Body of pancreas (tissue), 4 donors: ENCODE measurements at regions not wholly inside any gene's neighbourhood (a gene's known extent, or its start where the extent isn't known, plus 50 kb on each side); places are given as distances from the start of the nearest gene placed in this dataset.

ENCODE experiments used
- ATAC-seq: fragments of 150-250 bp; one replicate; pipeline ENCODE4 v1.9.1; 2016
- DNase-seq, 4 donors: peaks; one replicate each; pipeline ENCODE4 v3.0.0-alpha.2; 2019
- H3K27ac ChIP-seq, 4 donors: fragments of 200-600 bp; sonication (generic); 1 replicate in 3 of 4; 2 replicates in 1 of 4; pipeline versions ENCODE4 v1.5.1 to v1.6.1; 2016 to 2019; ENCODE audit warnings: mild to moderate bottlenecking in 1 of 4, mixed read lengths in 1 of 4, moderate library complexity in 1 of 4
- H3K27me3 ChIP-seq, 2 donors: fragments of 200-600 bp; sonication (generic); one replicate each; pipeline ENCODE4 v1.6.0; 2016; ENCODE audit warnings: mild to moderate bottlenecking in 1 of 2
- H3K36me3 ChIP-seq, 2 donors: fragments of 200-600 bp; sonication (generic); replicated peaks in 1 of 2; 2 replicates each; pipeline ENCODE4 v1.5.1; 2016; ENCODE audit warnings: low read depth in 2 of 2; ENCODE audit not compliant: insufficient read depth in 1 of 2
- H3K4me1 ChIP-seq: fragments of 200-600 bp; sonication (generic); one replicate; pipeline ENCODE4 v1.6.0; 2016
- H3K4me3 ChIP-seq, 2 donors: fragments of 200-600 bp; sonication (generic); 1 replicate in 1 of 2; 2 replicates in 1 of 2; pipeline ENCODE4 v1.5.1; 2016 to 2019
- H3K9me3 ChIP-seq, 3 donors: fragments of 200-600 bp; sonication (generic); 1 replicate in 2 of 3; 2 replicates in 1 of 3; pipeline ENCODE4 v1.5.1; 2016
- POLR2A ChIP-seq, 3 donors: fragments of 450-650 bp; IDR thresholded peaks; one replicate each; pipeline ENCODE4 v1.6.1; 2016; ENCODE audit warnings: antibody characterized with exemption in 3 of 3, mild to moderate bottlenecking in 2 of 3
- WGBS, 2 donors: methylation state at CpG; one replicate each; pipeline ENCODE4 v1.1.5; 2017; 5-methylcytosine and 5-hydroxymethylcytosine counted together
- intact Hi-C: fragments of 100-400 bp; cut with DNase I; formaldehyde crosslinking; loops from one replicate; pipeline ENCODE4 v1.15.1; 2023
- TF ChIP-seq, protein P1 (sequence below), 7 experiments: fragments of 450-650 bp in 4 of 7; fragments of 200-600 bp in 3 of 7; sonication (generic) in 3 of 7; IDR thresholded peaks; one replicate each; pipeline ENCODE4 v1.5.1; 2016 to 2019; ENCODE audit warnings: antibody characterized with exemption in 7 of 7

DNA sequence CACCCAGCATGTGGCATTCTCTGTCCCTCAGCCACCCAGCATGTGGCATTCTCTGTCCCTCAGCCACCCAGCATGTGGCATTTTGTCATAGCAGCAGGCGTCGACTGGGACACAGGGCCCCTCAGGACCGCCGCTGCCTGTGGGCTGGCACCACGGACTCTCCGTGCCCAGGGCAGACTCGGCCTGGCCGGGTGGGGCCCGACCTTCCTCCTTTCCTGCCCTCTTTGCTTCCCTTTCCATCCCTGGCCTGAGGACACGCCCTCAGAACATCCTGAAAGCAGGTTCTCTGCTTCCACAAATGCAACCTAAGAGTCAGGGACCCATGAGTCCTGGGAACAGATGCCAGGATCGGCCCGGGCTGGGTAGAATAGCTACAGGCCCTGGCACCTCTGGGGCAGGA is 291.4 kb upstream of the SALL3 start:
- H3K9me3 ChIP-seq: no peaks in the 10 kb centered on the region
- H3K27me3 ChIP-seq: no peaks in the 10 kb centered on the region
- H3K4me1 ChIP-seq: no peaks in the 10 kb centered on the region
- WGBS, 2 donors: 61% methylated on average over 11 to 12 of the region's 12 CpGs
- DNase-seq (no peak), ATAC-seq (no peak)
- TF ChIP-seq POLR2A (IDR thresholded peaks at IDR 0.05): no peak
- TF ChIP-seq, protein P1, sequence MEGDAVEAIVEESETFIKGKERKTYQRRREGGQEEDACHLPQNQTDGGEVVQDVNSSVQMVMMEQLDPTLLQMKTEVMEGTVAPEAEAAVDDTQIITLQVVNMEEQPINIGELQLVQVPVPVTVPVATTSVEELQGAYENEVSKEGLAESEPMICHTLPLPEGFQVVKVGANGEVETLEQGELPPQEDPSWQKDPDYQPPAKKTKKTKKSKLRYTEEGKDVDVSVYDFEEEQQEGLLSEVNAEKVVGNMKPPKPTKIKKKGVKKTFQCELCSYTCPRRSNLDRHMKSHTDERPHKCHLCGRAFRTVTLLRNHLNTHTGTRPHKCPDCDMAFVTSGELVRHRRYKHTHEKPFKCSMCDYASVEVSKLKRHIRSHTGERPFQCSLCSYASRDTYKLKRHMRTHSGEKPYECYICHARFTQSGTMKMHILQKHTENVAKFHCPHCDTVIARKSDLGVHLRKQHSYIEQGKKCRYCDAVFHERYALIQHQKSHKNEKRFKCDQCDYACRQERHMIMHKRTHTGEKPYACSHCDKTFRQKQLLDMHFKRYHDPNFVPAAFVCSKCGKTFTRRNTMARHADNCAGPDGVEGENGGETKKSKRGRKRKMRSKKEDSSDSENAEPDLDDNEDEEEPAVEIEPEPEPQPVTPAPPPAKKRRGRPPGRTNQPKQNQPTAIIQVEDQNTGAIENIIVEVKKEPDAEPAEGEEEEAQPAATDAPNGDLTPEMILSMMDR (IDR thresholded peaks at IDR 0.05): no peak
- no peak overlapping the region for H3K4me3 ChIP-seq
- intact Hi-C loops: no loop called here
- no peak overlapping the region for H3K27ac ChIP-seq
- no peaks in the 10 kb centered on the region for H3K36me3 ChIP-seq

DNA sequence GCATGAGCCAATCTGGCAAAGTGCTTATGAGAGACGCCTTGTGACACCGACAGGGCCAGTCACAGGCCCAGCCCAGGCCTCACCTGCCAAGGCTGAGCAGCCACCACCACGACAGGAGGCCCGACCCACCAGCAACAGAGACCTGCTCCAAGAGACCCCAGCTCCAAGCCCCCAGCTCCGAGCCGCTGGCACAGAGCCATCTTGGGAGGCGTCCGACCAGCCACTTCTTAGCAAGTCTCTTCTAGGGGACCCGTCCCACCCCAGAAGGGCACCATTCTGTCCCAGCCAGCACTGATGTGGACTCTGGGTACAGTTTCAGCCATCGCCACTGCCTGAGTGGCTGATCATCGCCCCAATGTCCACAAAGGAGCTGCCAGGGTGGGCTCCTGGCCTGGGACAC is 290.7 kb upstream of the SALL3 start:
- ATAC-seq (no peak), DNase-seq (no peak)
- TF ChIP-seq POLR2A (IDR thresholded peaks at IDR 0.05): no peak
- TF ChIP-seq, protein P1 (IDR thresholded peaks at IDR 0.05): no peak
- Histone ChIP-seq H3K4me3 (no peak overlapping the region), H3K27me3 (no peaks in the 10 kb centered on the region), H3K4me1 (no peaks in the 10 kb centered on the region), H3K27ac (no peak overlapping the region), H3K9me3 (no peaks in the 10 kb centered on the region), H3K36me3 (no peaks in the 10 kb centered on the region)
- intact Hi-C loops: no loop called here
- 76 to 80% methylated on average over 1 to 10 of the region's 11 CpGs for WGBS, 2 donors

GRCh38 chr18:78689606-78690005 is 290.0 kb upstream of the SALL3 start:
- intact Hi-C loops: no loop called here
- WGBS, 2 donors: 81 to 83% methylated on average over 13 to 15 of the region's 15 CpGs
- H3K36me3 ChIP-seq: no peaks in the 10 kb centered on the region

DNA sequence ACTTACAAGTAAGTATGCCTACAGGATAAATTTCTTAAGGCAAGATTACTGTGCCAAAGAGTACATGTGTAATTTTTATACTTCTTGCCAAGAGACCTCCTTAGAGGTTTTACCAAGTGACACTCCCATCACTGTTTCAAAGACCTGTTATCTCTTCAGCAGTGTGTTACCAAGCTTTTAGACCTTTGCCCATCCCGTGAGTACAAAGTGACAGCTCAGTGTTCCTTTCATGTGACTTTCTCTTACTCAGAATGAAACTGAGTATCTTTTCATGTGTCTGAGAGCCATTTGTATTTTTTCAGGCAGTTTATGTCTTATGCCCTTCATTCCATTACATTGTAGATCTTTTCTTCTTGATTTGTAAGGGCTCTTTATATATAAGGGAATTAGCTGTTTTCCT is 287.5 kb upstream of the SALL3 start:
- TF ChIP-seq, protein P1 (IDR thresholded peaks at IDR 0.05): no peak
- TF ChIP-seq POLR2A (IDR thresholded peaks at IDR 0.05): no peak
- Histone ChIP-seq H3K4me3 (no peak overlapping the region), H3K27me3 (no peaks in the 10 kb centered on the region), H3K27ac (no peak overlapping the region), H3K9me3 (no peaks in the 10 kb centered on the region), H3K36me3 (no peaks in the 10 kb centered on the region), H3K4me1 (no peaks in the 10 kb centered on the region)
- no peak for ATAC-seq
- intact Hi-C loops: no loop called here
- 39 to 65% methylated on average over 1 of the region's 1 CpG for WGBS, 2 donors
- DNase-seq: no peak

More at GRCh38 chr18:78689606-78690005, 290.0 kb upstream of the SALL3 start:
- H3K4me1 ChIP-seq: no peaks in the 10 kb centered on the region
- TF ChIP-seq, protein P1 (IDR thresholded peaks at IDR 0.05): no peak
- no peak for TF ChIP-seq POLR2A (IDR thresholded peaks at IDR 0.05)
- ATAC-seq: no peak
- DNase-seq: no peak
- no peaks in the 10 kb centered on the region for H3K27me3 ChIP-seq
- H3K4me3 ChIP-seq: no peak overlapping the region
- H3K27ac ChIP-seq: no peak overlapping the region
- no peaks in the 10 kb centered on the region for H3K9me3 ChIP-seq

DNA sequence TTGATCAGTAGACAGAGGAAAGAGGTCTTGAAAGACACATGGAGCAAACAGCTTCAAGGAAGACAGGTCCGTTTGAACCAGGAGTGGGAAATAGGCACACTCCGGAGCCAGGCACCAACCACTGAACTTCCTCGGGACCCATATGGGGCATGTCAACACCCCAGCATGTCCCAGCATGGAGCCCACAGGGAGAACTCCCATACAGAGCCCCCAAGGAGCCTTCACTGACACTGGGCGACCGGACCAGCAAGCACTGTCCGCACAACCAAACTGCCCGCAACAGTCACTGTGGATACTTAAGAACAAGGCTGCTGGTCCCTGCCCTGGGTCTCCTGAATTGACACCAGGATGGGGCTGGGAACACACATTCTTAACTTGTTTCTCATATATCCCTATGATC is 286.2 kb upstream of the SALL3 start:
- no peaks in the 10 kb centered on the region for H3K4me1 ChIP-seq
- H3K36me3 ChIP-seq: no peaks in the 10 kb centered on the region
- intact Hi-C loops: no loop called here
- no peak overlapping the region for H3K4me3 ChIP-seq
- ATAC-seq: no peak
- TF ChIP-seq, protein P1 (IDR thresholded peaks at IDR 0.05): no peak
- TF ChIP-seq POLR2A (IDR thresholded peaks at IDR 0.05): no peak
- WGBS, 2 donors: 72 to 74% methylated on average over 7 of the region's 7 CpGs
- H3K9me3 ChIP-seq: no peaks in the 10 kb centered on the region
- no peak overlapping the region for H3K27ac ChIP-seq
- no peaks in the 10 kb centered on the region for H3K27me3 ChIP-seq
- no peak for DNase-seq
